ENCODE measurements at regions not wholly inside any gene's neighbourhood (a gene's known extent, or its start where the extent isn't known, plus 50 kb on each side); places are given as distances from the start of the nearest gene placed in this dataset.

GRCh38 chr20:19110285-19110684 is 102.2 kb upstream of the SLC24A3 start:
- TF ChIP-seq, protein P1, sequence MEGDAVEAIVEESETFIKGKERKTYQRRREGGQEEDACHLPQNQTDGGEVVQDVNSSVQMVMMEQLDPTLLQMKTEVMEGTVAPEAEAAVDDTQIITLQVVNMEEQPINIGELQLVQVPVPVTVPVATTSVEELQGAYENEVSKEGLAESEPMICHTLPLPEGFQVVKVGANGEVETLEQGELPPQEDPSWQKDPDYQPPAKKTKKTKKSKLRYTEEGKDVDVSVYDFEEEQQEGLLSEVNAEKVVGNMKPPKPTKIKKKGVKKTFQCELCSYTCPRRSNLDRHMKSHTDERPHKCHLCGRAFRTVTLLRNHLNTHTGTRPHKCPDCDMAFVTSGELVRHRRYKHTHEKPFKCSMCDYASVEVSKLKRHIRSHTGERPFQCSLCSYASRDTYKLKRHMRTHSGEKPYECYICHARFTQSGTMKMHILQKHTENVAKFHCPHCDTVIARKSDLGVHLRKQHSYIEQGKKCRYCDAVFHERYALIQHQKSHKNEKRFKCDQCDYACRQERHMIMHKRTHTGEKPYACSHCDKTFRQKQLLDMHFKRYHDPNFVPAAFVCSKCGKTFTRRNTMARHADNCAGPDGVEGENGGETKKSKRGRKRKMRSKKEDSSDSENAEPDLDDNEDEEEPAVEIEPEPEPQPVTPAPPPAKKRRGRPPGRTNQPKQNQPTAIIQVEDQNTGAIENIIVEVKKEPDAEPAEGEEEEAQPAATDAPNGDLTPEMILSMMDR (IDR thresholded peaks at IDR 0.05; ENCODE audit: borderline replicate concordance, control extremely low read depth, extremely low read depth, insufficient read depth, missing control alignments) = no peak
- DNase-seq (ENCODE audit: low spot score) = no peak
- in situ Hi-C loops (cut with MboI; ENCODE audit: low sequenced_read_pairs, unreplicated experiment) = no loop called here

DNA sequence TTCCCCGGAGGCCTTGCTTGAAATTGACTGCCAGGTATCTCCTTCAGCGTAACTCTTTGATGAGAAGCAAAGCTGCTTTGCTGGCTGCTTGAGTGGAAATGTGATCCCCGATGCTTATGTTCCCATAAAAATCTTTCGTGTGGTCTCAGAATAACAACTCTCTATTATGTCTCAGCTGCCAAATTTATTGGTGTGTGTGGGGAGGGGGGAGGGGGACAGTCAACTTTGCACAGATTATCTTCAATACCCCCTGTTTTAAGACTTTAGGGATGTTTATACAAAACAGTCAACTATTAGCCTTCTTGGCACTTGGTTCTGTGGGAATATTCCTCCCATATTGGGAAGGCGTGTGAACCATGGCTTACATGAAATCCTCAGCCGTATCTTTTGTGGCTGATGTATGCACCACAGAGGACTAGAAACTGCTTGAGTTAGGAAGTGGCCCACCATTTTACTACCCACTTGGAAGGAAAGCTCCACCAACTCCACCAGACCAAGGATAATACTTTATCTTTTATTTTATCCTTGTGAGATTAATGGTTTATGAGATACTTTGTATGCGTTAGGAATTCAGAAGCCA is 101.5 kb upstream of the SLC24A3 start:
- no peak for DNase-seq (ENCODE audit: low spot score)

GRCh38 chr20:19112828-19113227 is 99.6 kb upstream of the SLC24A3 start:
- in situ Hi-C loops (cut with MboI; ENCODE audit: low sequenced_read_pairs, unreplicated experiment) = no loop called here
- DNase-seq (ENCODE audit: low spot score) = no peak
- TF ChIP-seq, protein P1 (IDR thresholded peaks at IDR 0.05; ENCODE audit: borderline replicate concordance, control extremely low read depth, extremely low read depth, insufficient read depth, missing control alignments) = no peak

More for the DNA sequence above, 101.5 kb upstream of the SLC24A3 start:
- in situ Hi-C loops (cut with MboI; ENCODE audit: low sequenced_read_pairs, unreplicated experiment) = no loop called here
- TF ChIP-seq, protein P1 (IDR thresholded peaks at IDR 0.05; ENCODE audit: borderline replicate concordance, control extremely low read depth, extremely low read depth, insufficient read depth, missing control alignments) = no peak

GRCh38 chr20:19113343-19113930 is 99.0 kb upstream of the SLC24A3 start:
- TF ChIP-seq, protein P1 (IDR thresholded peaks at IDR 0.05; ENCODE audit: borderline replicate concordance, control extremely low read depth, extremely low read depth, insufficient read depth, missing control alignments) = no peak
- in situ Hi-C loops (cut with MboI; ENCODE audit: low sequenced_read_pairs, unreplicated experiment) = no loop called here

GRCh38 chr20:19114410-19114809 is 98.0 kb upstream of the SLC24A3 start:
- TF ChIP-seq, protein P1 (IDR thresholded peaks at IDR 0.05; ENCODE audit: borderline replicate concordance, control extremely low read depth, extremely low read depth, insufficient read depth, missing control alignments) = no peak
- no peak for DNase-seq (ENCODE audit: low spot score)
- in situ Hi-C loops (cut with MboI; ENCODE audit: low sequenced_read_pairs, unreplicated experiment) = no loop called here

More at GRCh38 chr20:19113343-19113930, 99.0 kb upstream of the SLC24A3 start:
- DNase-seq (ENCODE audit: low spot score) = no peak

GRCh38 chr20:19115581-19115980 is 96.9 kb upstream of the SLC24A3 start:
- TF ChIP-seq, protein P1 (IDR thresholded peaks at IDR 0.05; ENCODE audit: borderline replicate concordance, control extremely low read depth, extremely low read depth, insufficient read depth, missing control alignments) = no peak
- no peak for DNase-seq (ENCODE audit: low spot score)
- in situ Hi-C loops (cut with MboI; ENCODE audit: low sequenced_read_pairs, unreplicated experiment) = no loop called here
